Caco-2 (cell line): ENCODE measurements at regions not wholly inside any gene's neighbourhood (a gene's known extent, or its start where the extent isn't known, plus 50 kb on each side); places are given as distances from the start of the nearest gene placed in this dataset.

ENCODE experiments used
- BruUV-seq: library from RNA; stranded (reverse); fragments of 400-500 nt; replicated peaks from 2 replicates; lab custom pipeline; 2021; lab: Mats Ljungman, UMichigan
- CTCF ChIA-PET: fragments of 300-600 bp; sonication (Branson Sonifier 250); formaldehyde crosslinking; loops from one replicate; lab custom pipeline; 2022; ENCODE audit warnings: antibody characterized with exemption; lab: Charles Lee
- POLR2A ChIA-PET: fragments of 300-600 bp; sonication (Branson Sonifier 250); formaldehyde crosslinking; loops from one replicate; lab custom pipeline; 2022; ENCODE audit warnings: antibody characterized with exemption; lab: Charles Lee
- DNase-seq, 2 experiments: peaks; one replicate each; pipeline versions ENCODE4 v3.0.0 to v3.0.0-alpha.2; 2020 to 2022
- H3K27me3 ChIP-seq: replicated peaks from 2 replicates; pipeline ENCODE4 v1.6.0; 2011; ENCODE audit warnings: low read length; ENCODE audit not compliant: control insufficient read depth, insufficient read depth
- H3K36me3 ChIP-seq: 2 replicates; pipeline ENCODE4 v1.5.1; 2011; ENCODE audit warnings: low read length; ENCODE audit not compliant: control insufficient read depth, insufficient read depth
- H3K4me1 ChIP-seq: fragments of 250-450 bp; sonication (Bioruptor Pico); 2 replicates; pipeline ENCODE4 v1.5.1; 2020; ENCODE audit warnings: mild to moderate bottlenecking
- H3K4me3 ChIP-seq: 2 replicates; pipeline ENCODE4 v1.5.1; 2011; ENCODE audit warnings: low read depth, mild to moderate bottlenecking, control low read depth, low read length
- H3K9me3 ChIP-seq: fragments of 250-450 bp; sonication (Bioruptor Pico); 2 replicates; pipeline ENCODE4 v1.5.1; 2020; ENCODE audit warnings: mild to moderate bottlenecking, moderate library complexity
- H3K27ac Mint-ChIP-seq: one replicate; pipeline ENCODE4 v1.8.0; 2022; ENCODE audit warnings: mixed read lengths; ENCODE audit not compliant: unreplicated experiment
- H3K27me3 Mint-ChIP-seq: one replicate; pipeline ENCODE4 v1.8.0; 2022; ENCODE audit warnings: mixed read lengths; ENCODE audit not compliant: insufficient read depth, unreplicated experiment
- H3K36me3 Mint-ChIP-seq: one replicate; pipeline ENCODE4 v1.8.0; 2022; ENCODE audit warnings: mild to moderate bottlenecking, mixed read lengths; ENCODE audit not compliant: insufficient read depth, unreplicated experiment
- H3K4me1 Mint-ChIP-seq: one replicate; pipeline ENCODE4 v1.8.0; 2022; ENCODE audit warnings: low read depth, mixed read lengths; ENCODE audit not compliant: unreplicated experiment
- H3K4me3 Mint-ChIP-seq: one replicate; pipeline ENCODE4 v1.8.0; 2022; ENCODE audit warnings: mild to moderate bottlenecking, moderate library complexity, mixed read lengths; ENCODE audit not compliant: unreplicated experiment
- H3K9me3 Mint-ChIP-seq: one replicate; pipeline ENCODE4 v1.8.0; 2022; ENCODE audit warnings: mixed read lengths; ENCODE audit not compliant: unreplicated experiment
- CTCF ChIP-seq, 2 experiments: fragments of 200-600 bp in 1 of 2; IDR thresholded peaks; 1 replicate in 1 of 2; 2 replicates in 1 of 2; pipeline versions ENCODE4 v1.5.1 to v1.8.0; 2011 to 2022; ENCODE audit warnings: antibody characterized with exemption in 1 of 2, control low read depth in 1 of 2, inconsistent platforms in 1 of 2, low read depth in 1 of 2, low read length in 1 of 2, mild to moderate bottlenecking in 1 of 2, moderate library complexity in 1 of 2; ENCODE audit not compliant: insufficient read depth in 1 of 2, severe bottlenecking in 1 of 2, unreplicated experiment in 1 of 2
- intact Hi-C: fragments of 100-400 bp; cut with micrococcal nuclease; formaldehyde crosslinking; loops from one replicate; pipeline ENCODE4 v1.10.0; 2022; ENCODE audit not compliant: unreplicated experiment

- no peaks in the 10 kb centered on the region for H3K36me3 ChIP-seq
- ChIA-PET CTCF (no interaction called here), POLR2A (no interaction called here)
- no TSS peak for BruUV-seq
- no peak overlapping the region for H3K4me3 Mint-ChIP-seq
- no peak for DNase-seq
- no peaks in the 10 kb centered on the region for H3K27me3 Mint-ChIP-seq
- no peak overlapping the region for H3K27ac Mint-ChIP-seq
- H3K9me3 Mint-ChIP-seq = no peaks in the 10 kb centered on the region
- intact Hi-C loops = no loop called here
- no peak overlapping the region for H3K4me3 ChIP-seq
- peaks cover 16% of the 10 kb centered on the region for H3K4me1 Mint-ChIP-seq
- peaks cover 4% of the 10 kb centered on the region for H3K36me3 Mint-ChIP-seq
- H3K4me1 ChIP-seq = peaks cover 8% of the 10 kb centered on the region; the same call in 1 of the 2 replicates
- no peaks in the 10 kb centered on the region for H3K27me3 ChIP-seq
- no peak for TF ChIP-seq CTCF (IDR thresholded peaks at IDR 0.05; ENCODE audit: insufficient read depth in 1 of 2, low read depth in 1 of 2, low read length in 1 of 2, severe bottlenecking in 1 of 2, unreplicated experiment in 1 of 2)
- no peaks in the 10 kb centered on the region for H3K9me3 ChIP-seq
Observed at GRCh38 chr14:101474563-101475455, 86.5 kb upstream of the DIO3 start.

GRCh38 chr14:101475456-101476257, 85.6 kb upstream of the DIO3 start:
- no peaks in the 10 kb centered on the region for H3K27me3 ChIP-seq
- H3K36me3 ChIP-seq = no peaks in the 10 kb centered on the region
- peaks cover 16% of the 10 kb centered on the region for H3K4me1 Mint-ChIP-seq
- H3K9me3 ChIP-seq = no peaks in the 10 kb centered on the region
- TF ChIP-seq CTCF (IDR thresholded peaks at IDR 0.05; ENCODE audit: insufficient read depth in 1 of 2, low read depth in 1 of 2, low read length in 1 of 2, severe bottlenecking in 1 of 2, unreplicated experiment in 1 of 2) = no peak
- no peaks in the 10 kb centered on the region for H3K9me3 Mint-ChIP-seq
- H3K27me3 Mint-ChIP-seq = no peaks in the 10 kb centered on the region
- CTCF ChIA-PET = no interaction called here
- H3K4me3 Mint-ChIP-seq = no peak overlapping the region
- no peak overlapping the region for H3K4me3 ChIP-seq
- intact Hi-C loops = no loop called here
- no TSS peak for BruUV-seq
- no peaks in the 10 kb centered on the region for H3K36me3 Mint-ChIP-seq
- POLR2A ChIA-PET = no interaction called here
- no peak overlapping the region for H3K27ac Mint-ChIP-seq
- peaks cover 13% of the 10 kb centered on the region for H3K4me1 ChIP-seq
- DNase-seq = no peak

GRCh38 chr14:101476258-101476915, 84.9 kb upstream of the DIO3 start:
- intact Hi-C loops = no loop called here
- Mint-ChIP-seq H3K36me3 (no peaks in the 10 kb centered on the region), H3K4me3 (no peak overlapping the region), H3K4me1 (peaks cover 22% of the 10 kb centered on the region), H3K9me3 (no peaks in the 10 kb centered on the region), H3K27me3 (no peaks in the 10 kb centered on the region), H3K27ac (peak overlapping the region; percentile 64)
- ChIA-PET CTCF (no interaction called here), POLR2A (no interaction called here)
- Histone ChIP-seq H3K27me3 (no peaks in the 10 kb centered on the region), H3K4me1 (peaks cover 14% of the 10 kb centered on the region), H3K36me3 (no peaks in the 10 kb centered on the region), H3K9me3 (no peaks in the 10 kb centered on the region), H3K4me3 (no peak overlapping the region)
- no TSS peak for BruUV-seq
- DNase-seq = no peak
- no peak for TF ChIP-seq CTCF (IDR thresholded peaks at IDR 0.05; ENCODE audit: insufficient read depth in 1 of 2, low read depth in 1 of 2, low read length in 1 of 2, severe bottlenecking in 1 of 2, unreplicated experiment in 1 of 2)
